HG02870 (cell line): ENCODE measurements at regions not wholly inside any gene's neighbourhood (a gene's known extent, or its start where the extent isn't known, plus 50 kb on each side); places are given as distances from the start of the nearest gene placed in this dataset.

Experiments
- ATAC-seq: cut with Tn5 transposase; IDR thresholded peaks from one replicate; pipeline ENCODE4 v1.9.1; 2021; ENCODE audit warnings: mild to moderate bottlenecking, moderate library complexity; ENCODE audit not compliant: unreplicated experiment

DNA sequence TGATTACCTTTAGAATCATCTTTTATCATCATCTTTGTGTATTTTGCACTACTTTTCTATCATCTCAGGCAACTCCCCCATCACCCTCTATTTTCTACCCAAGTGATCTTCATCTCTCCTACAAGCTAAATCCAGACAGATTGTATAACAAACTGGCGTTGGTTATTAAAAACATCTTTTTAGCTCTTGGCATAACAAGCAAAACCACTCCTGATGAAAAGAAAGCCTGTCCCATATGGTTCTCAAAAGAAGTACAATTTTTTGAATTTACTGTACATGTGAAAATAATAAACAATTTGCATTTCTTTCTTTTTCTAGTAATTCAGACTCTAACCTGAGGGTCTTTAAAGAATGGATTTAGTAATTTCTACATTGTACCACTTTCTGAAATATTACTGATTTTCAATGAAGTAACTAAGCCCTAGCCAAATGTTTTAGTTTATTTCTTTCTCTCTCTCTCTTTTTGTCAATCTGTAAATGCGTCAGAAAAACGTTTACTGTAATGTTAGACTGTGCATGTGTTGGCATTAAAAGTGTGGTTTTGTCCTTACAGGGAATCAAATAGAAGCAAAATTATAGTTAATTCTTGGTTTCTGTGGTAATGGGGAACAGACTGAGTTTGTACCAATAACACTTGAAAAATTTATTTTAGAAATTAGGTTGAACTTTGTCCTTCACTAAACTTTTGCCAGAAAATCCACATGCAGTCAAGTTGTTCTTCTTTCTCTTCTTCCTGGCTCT, 52.5 kb upstream of the RPS23 start:
- no peak for ATAC-seq

DNA sequence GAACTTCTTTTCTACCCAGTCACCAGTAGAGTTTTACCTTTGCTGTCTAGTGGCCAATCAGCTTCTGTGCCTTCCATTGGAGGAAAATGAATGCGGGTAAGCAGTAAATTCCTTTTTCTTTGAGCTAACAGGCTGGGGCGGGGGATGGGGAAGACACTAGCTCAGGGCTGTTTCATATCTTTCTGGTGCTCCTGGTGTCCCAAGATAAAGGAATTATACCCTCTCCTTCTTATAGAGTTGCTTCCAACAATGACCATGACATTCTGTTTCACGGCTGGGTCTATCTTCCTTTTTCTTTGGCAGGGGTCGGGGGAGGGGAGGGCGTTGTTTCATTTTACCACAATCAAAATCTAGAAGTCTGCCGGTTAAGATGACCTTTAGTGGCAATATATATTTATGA, 51.2 kb upstream of the RPS23 start:
- ATAC-seq: no peak
